ENCODE measurements at regions not wholly inside any gene's neighbourhood (a gene's known extent, or its start where the extent isn't known, plus 50 kb on each side); places are given as distances from the start of the nearest gene placed in this dataset.

DNA sequence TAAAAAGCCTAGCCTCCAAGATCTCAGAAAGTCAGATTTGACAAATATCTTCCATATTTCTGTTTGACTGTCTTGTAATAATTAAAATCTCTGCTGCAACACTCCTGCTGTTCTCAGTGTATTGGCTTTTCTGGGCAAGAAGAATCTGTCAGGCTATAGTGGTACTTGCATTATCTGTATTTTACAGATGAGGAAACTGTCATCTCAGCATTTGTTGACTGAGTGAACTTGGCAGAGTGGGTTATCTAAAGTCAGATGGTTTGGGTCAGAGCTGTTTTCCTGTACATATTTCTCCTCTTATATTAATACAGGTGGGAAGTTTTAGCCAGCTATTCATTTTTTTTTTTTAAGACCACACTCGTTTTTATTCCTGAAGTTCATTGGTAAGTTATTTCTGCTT is 1378.2 kb upstream of the PCDH20 start:
- Histone ChIP-seq H3K9me3 (no peaks in the 10 kb centered on the region), H3K27ac (no peak overlapping the region), H3K4me1 (ENCODE audit: insufficient read depth) (no peaks in the 10 kb centered on the region), H3K4me3 (no peak overlapping the region), H3K27me3 (no peaks in the 10 kb centered on the region), H3K36me3 (no peaks in the 10 kb centered on the region)
- 53 to 56% (median 55%) methylated on average over 1 of the region's 1 CpG for WGBS, 3 donors
- TF ChIP-seq CTCF (IDR thresholded peaks at IDR 0.05) (no peak), POLR2A (IDR thresholded peaks at IDR 0.05) (no peak), EP300 (IDR thresholded peaks at IDR 0.05) (no peak)
- DNase-seq = no peak
- intact Hi-C loops (cut with DNase I) = no loop called here

- intact Hi-C loops (cut with DNase I) = no loop called here
- Histone ChIP-seq H3K4me3 (no peak overlapping the region), H3K36me3 (no peaks in the 10 kb centered on the region), H3K27ac (no peak overlapping the region), H3K27me3 (no peaks in the 10 kb centered on the region), H3K4me1 (ENCODE audit: insufficient read depth) (no peaks in the 10 kb centered on the region), H3K9me3 (no peaks in the 10 kb centered on the region)
- DNase-seq = no peak
- no peak for TF ChIP-seq EP300 (IDR thresholded peaks at IDR 0.05)
- no peak for TF ChIP-seq POLR2A (IDR thresholded peaks at IDR 0.05)
- TF ChIP-seq CTCF (IDR thresholded peaks at IDR 0.05) = no peak
- WGBS, 3 donors = 72 to 78% (median 77%) methylated on average over 1 of the region's 1 CpG
Observed at GRCh38 chr13:62781866-62782265, 1366.2 kb upstream of the PCDH20 start.

DNA sequence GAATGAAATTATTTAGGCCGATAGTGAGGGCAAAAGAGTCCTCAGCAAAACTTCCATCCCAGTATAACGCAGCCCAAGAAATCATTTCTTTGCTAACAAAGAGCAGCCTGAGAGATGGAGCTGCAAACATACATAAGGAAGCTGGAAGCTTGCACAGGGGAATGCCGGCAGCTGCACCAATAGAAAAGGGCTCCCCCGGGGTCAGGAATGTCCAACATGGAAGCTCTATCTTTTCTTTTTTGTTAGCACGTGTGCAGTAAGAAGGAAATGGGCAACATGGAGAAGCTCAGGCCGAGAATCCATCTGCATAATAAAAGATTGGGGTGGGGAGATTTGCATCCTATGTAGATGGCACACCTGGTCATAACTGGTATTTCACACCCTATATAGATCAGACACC is 1363.5 kb upstream of the PCDH20 start:
- intact Hi-C loops (cut with DNase I) = no loop called here
- no peak for DNase-seq
- H3K4me1 ChIP-seq (ENCODE audit: insufficient read depth) = no peaks in the 10 kb centered on the region
- 79 to 90% (median 83%) methylated on average over 6 of the region's 6 CpGs for WGBS, 3 donors
- H3K27me3 ChIP-seq = no peaks in the 10 kb centered on the region
- no peak overlapping the region for H3K27ac ChIP-seq
- H3K9me3 ChIP-seq = no peaks in the 10 kb centered on the region
- no peaks in the 10 kb centered on the region for H3K36me3 ChIP-seq
- H3K4me3 ChIP-seq = no peak overlapping the region
- TF ChIP-seq EP300 (IDR thresholded peaks at IDR 0.05) (no peak), POLR2A (IDR thresholded peaks at IDR 0.05) (no peak), CTCF (IDR thresholded peaks at IDR 0.05) (no peak)

DNA sequence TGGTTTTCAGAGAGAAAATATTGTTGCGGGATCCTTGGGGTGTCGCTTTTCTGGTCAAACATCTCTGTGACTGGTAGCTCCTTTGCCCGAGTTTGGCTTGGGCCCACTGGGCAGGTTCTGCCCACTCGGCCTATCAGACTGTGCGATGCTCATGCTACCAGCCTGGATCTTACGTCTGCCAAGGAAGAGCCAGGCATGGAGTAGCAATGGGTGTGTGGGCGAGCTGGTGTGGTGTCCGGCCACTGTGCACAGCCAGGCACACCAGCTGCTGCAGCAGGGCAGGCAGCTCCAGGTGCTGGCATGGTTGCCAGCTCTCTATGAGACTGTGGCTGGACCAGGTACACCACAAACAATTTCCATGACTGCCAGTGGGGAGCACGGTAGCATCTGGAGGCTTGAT is 1351.8 kb upstream of the PCDH20 start:
- 82 to 89% (median 85%) methylated on average over 9 of the region's 9 CpGs for WGBS, 3 donors
- Histone ChIP-seq H3K27ac (no peak overlapping the region), H3K4me1 (ENCODE audit: insufficient read depth) (no peaks in the 10 kb centered on the region), H3K27me3 (no peaks in the 10 kb centered on the region), H3K9me3 (no peaks in the 10 kb centered on the region), H3K4me3 (no peak overlapping the region), H3K36me3 (no peaks in the 10 kb centered on the region)
- intact Hi-C loops (cut with DNase I) = no loop called here
- no peak for TF ChIP-seq POLR2A (IDR thresholded peaks at IDR 0.05)
- no peak for TF ChIP-seq CTCF (IDR thresholded peaks at IDR 0.05)
- no peak for DNase-seq

DNA sequence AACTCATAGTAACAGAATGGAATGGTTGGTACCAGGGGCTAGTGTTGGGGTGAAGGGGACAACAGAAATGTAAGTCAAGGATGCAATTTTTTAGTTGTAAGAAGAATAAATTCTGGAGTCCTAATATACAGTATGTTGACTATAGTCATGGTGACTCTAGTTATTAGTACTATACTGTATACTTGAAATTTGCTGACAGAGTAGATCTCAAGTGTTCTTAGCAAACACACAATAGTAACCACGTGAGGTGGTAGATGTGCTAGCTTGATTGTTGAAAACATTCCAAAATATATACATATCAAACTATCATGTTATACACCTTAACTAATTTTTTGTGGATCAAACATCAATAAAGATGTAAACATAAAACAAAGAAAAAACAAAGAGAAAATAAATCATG is 1345.1 kb upstream of the PCDH20 start:
- Histone ChIP-seq H3K4me3 (no peak overlapping the region), H3K9me3 (no peaks in the 10 kb centered on the region), H3K27ac (no peak overlapping the region), H3K27me3 (no peaks in the 10 kb centered on the region), H3K4me1 (ENCODE audit: insufficient read depth) (no peaks in the 10 kb centered on the region), H3K36me3 (no peaks in the 10 kb centered on the region)
- DNase-seq = no peak
- TF ChIP-seq EP300 (IDR thresholded peaks at IDR 0.05) (no peak), CTCF (IDR thresholded peaks at IDR 0.05) (no peak), POLR2A (IDR thresholded peaks at IDR 0.05) (no peak)
- intact Hi-C loops (cut with DNase I) = no loop called here
- 73 to 86% (median 78%) methylated on average over 1 of the region's 1 CpG for WGBS, 3 donors

Data from ovary (tissue), 7 donors.